ENCODE measurements at regions not wholly inside any gene's neighbourhood (a gene's known extent, or its start where the extent isn't known, plus 50 kb on each side); places are given as distances from the start of the nearest gene placed in this dataset.

DNA sequence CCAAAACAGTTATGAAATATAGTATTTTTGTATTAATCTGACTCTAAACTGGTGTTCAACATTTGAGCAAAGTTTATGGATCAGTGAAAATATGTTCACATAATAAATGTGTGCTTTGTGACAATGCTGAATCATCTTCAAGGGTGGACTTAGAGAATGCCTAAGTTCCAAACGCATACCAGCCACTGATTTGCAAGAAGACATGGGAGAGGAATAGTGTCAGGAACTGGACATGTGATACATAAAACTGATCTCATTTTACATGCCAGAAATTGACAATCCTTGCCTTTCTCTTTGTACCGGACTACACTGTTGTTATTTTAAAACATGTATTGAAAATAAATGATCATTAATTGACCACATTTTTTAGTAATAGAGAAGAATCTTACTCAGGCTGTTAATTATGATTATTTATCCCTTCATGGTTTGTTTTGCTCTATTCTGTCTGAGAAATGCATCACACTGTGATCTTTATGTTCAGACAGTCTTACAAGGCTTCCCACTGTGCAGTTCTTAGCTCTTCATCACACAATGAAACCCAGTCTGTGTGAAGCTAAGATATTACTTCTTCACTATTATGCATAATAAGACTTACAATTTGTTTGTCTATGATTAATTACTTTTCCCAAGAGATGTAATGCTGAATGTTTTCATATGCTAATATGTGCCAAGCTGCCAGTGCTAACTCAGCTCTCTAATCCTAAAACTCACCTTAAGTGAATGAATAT is 1180.6 kb upstream of the CDH8 start:
- H3K36me3 ChIP-seq = no peaks in the 10 kb centered on the region
- H3K27ac ChIP-seq = no peak overlapping the region
- WGBS, 2 donors = 76 to 86% methylated on average over 2 of the region's 2 CpGs

DNA sequence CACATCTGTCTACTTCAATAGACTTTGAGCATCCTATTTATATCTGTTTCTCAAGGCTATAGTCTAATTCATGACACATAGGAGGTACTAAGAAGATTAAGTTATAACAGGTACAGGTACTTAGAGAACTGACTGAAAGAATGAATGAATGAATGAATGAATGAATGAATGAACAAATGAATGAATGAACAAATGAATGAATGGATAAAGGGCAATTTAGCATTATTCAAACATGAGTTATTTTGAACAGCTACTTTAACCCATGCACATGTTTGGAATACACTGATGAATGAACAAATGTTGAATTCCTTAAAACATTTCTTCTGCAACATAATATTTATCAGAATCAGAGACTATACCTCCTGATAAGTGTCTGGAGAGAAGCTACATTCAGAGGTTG is 1165.6 kb upstream of the CDH8 start:
- TF ChIP-seq EP300 (IDR thresholded peaks at IDR 0.05) (no peak), POLR2AphosphoS5 (IDR thresholded peaks at IDR 0.05) (no peak), CTCF (IDR thresholded peaks at IDR 0.05) (no peak), POLR2A (IDR thresholded peaks at IDR 0.05) (no peak)
- DNase-seq = no peak
- Histone ChIP-seq H3K4me3 (no peak overlapping the region), H3K27ac (no peak overlapping the region), H3K36me3 (no peaks in the 10 kb centered on the region), H3K9me3 (no peaks in the 10 kb centered on the region), H3K4me1 (no peaks in the 10 kb centered on the region), H3K27me3 (no peaks in the 10 kb centered on the region)
- intact Hi-C loops (cut with DNase I) = no loop called here

More for the DNA sequence above, 1180.6 kb upstream of the CDH8 start:
- Histone ChIP-seq H3K4me3 (no peak overlapping the region), H3K4me1 (no peaks in the 10 kb centered on the region), H3K27me3 (no peaks in the 10 kb centered on the region), H3K9me3 (no peaks in the 10 kb centered on the region)
- no peak for TF ChIP-seq POLR2A (IDR thresholded peaks at IDR 0.05)
- TF ChIP-seq POLR2AphosphoS5 (IDR thresholded peaks at IDR 0.05) = no peak
- TF ChIP-seq EP300 (IDR thresholded peaks at IDR 0.05) = no peak
- TF ChIP-seq CTCF (IDR thresholded peaks at IDR 0.05) = no peak
- no peak for DNase-seq
- intact Hi-C loops (cut with DNase I) = no loop called here

- no peak overlapping the region for H3K4me3 ChIP-seq
- no peaks in the 10 kb centered on the region for H3K27me3 ChIP-seq
- no peaks in the 10 kb centered on the region for H3K9me3 ChIP-seq
- WGBS, 2 donors = 67 to 72% methylated on average over 2 of the region's 2 CpGs
- H3K27ac ChIP-seq = no peak overlapping the region
- TF ChIP-seq EP300 (IDR thresholded peaks at IDR 0.05) (no peak), CTCF (IDR thresholded peaks at IDR 0.05) (no peak), POLR2AphosphoS5 (IDR thresholded peaks at IDR 0.05) (no peak), POLR2A (IDR thresholded peaks at IDR 0.05) (no peak)
- H3K36me3 ChIP-seq = no peaks in the 10 kb centered on the region
- no peaks in the 10 kb centered on the region for H3K4me1 ChIP-seq
- intact Hi-C loops (cut with DNase I) = no loop called here
- no peak for DNase-seq
Measured at GRCh38 chr16:63200940-63201339, 1164.7 kb upstream of the CDH8 start.

- H3K4me1 ChIP-seq = peaks cover 0 to 8% (median 0%) of the 10 kb centered on the region in 4 donors
- H3K4me3 ChIP-seq = no peak overlapping the region
- TF ChIP-seq POLR2A (IDR thresholded peaks at IDR 0.05) (no peak), EP300 (IDR thresholded peaks at IDR 0.05) (no peak), CTCF (IDR thresholded peaks at IDR 0.05) (no peak), POLR2AphosphoS5 (IDR thresholded peaks at IDR 0.05) (no peak)
- H3K9me3 ChIP-seq = no peaks in the 10 kb centered on the region
- H3K36me3 ChIP-seq = no peaks in the 10 kb centered on the region
- 87 to 89% methylated on average over 4 of the region's 4 CpGs for WGBS, 2 donors
- no peaks in the 10 kb centered on the region for H3K27me3 ChIP-seq
- DNase-seq = no peak
- no peak overlapping the region for H3K27ac ChIP-seq
- intact Hi-C loops (cut with DNase I) = no loop called here
Measured at GRCh38 chr16:63195336-63195735, 1159.1 kb upstream of the CDH8 start.

- peaks cover 0 to 8% (median 0%) of the 10 kb centered on the region in 4 donors for H3K4me1 ChIP-seq
- no peak for TF ChIP-seq EP300 (IDR thresholded peaks at IDR 0.05)
- no peak for TF ChIP-seq POLR2AphosphoS5 (IDR thresholded peaks at IDR 0.05)
- no peak for TF ChIP-seq CTCF (IDR thresholded peaks at IDR 0.05)
- no peak for TF ChIP-seq POLR2A (IDR thresholded peaks at IDR 0.05)
- no peak overlapping the region for H3K4me3 ChIP-seq
- no peak for DNase-seq
- H3K9me3 ChIP-seq = no peaks in the 10 kb centered on the region
- H3K27ac ChIP-seq = no peak overlapping the region
- no peaks in the 10 kb centered on the region for H3K36me3 ChIP-seq
- 94 to 97% methylated on average over 3 of the region's 3 CpGs for WGBS, 2 donors
- H3K27me3 ChIP-seq = no peaks in the 10 kb centered on the region
- intact Hi-C loops (cut with DNase I) = no loop called here
Measured at GRCh38 chr16:63192980-63193379, 1156.7 kb upstream of the CDH8 start.
